A549 (cell line): ENCODE measurements at regions not wholly inside any gene's neighbourhood (a gene's known extent, or its start where the extent isn't known, plus 50 kb on each side); places are given as distances from the start of the nearest gene placed in this dataset.

Source experiments
- ATAC-seq, 2 experiments: fragments of 200-7000 bp in 1 of 2; fragments of >200 bp in 1 of 2; cut with Nextera tagmentation in 1 of 2; cut with Tn5 transposase in 1 of 2; 3 replicates each; pipeline versions ENCODE4 v1.8.0 to v1.9.1; 2018 to 2020; ENCODE audit warnings: mild to moderate bottlenecking in 1 of 2, moderate library complexity in 1 of 2
- CTCF ChIA-PET: fragments of 300-600 bp; sonication (Branson Sonifier 250); formaldehyde crosslinking; extraction: SDS; loops from one replicate; lab custom pipeline; 2021; ENCODE audit warnings: antibody characterized with exemption, inconsistent platforms; lab: Yijun Ruan, JAX
- POLR2A ChIA-PET: fragments of 350-600 bp; formaldehyde crosslinking; extraction: SDS; loops from one replicate; lab custom pipeline; 2021; ENCODE audit warnings: antibody characterized with exemption, inconsistent platforms; lab: Yijun Ruan, JAX
- DNase-seq, 2 experiments: peaks; one replicate each; pipeline versions ENCODE4 v3.0.0 to v3.0.0-alpha.2; 2011 to 2016; ENCODE audit warnings: low read depth in 1 of 2, low spot score in 1 of 2
- FAIRE-seq: peaks from 2 replicates; lab custom pipeline; 2011; peaks lifted over from hg19 to GRCh38; lab: Jason Lieb, UNC
- H3K27ac ChIP-seq, 2 experiments: fragments of >200 bp; sonication (Bioruptor Twin); formaldehyde crosslinking; 3 replicates each; pipeline ENCODE4 v1.5.1; 2016 to 2017
- H3K4me1 ChIP-seq: fragments of >200 bp; sonication (Bioruptor Twin); formaldehyde crosslinking; 3 replicates; pipeline ENCODE4 v1.6.1; 2016
- H3K4me2 ChIP-seq: fragments of >200 bp; sonication (Bioruptor Twin); formaldehyde crosslinking; 3 replicates; pipeline ENCODE4 v1.6.1; 2016
- H3K4me3 ChIP-seq: fragments of >200 bp; sonication (Bioruptor Twin); formaldehyde crosslinking; 3 replicates; pipeline ENCODE4 v1.5.1; 2016
- H3K9me3 ChIP-seq: fragments of >200 bp; sonication (Bioruptor Twin); formaldehyde crosslinking; 3 replicates; pipeline ENCODE4 v1.6.1; 2016
- CHD2 ChIP-seq: fragments of 150-350 bp; IDR thresholded peaks from 2 replicates; pipeline ENCODE4 v1.6.1; 2014; ENCODE audit warnings: low read length; ENCODE audit not compliant: partially characterized antibody
- EHMT2 ChIP-seq: fragments of 200-600 bp; sonication (generic); IDR thresholded peaks from 2 replicates; pipeline ENCODE4 v1.6.1; 2016; ENCODE audit warnings: antibody characterized with exemption, low read depth, mild to moderate bottlenecking, moderate library complexity
- ESRRA ChIP-seq: fragments of 150-350 bp; IDR thresholded peaks from 2 replicates; pipeline ENCODE4 v1.6.1; 2014; ENCODE audit warnings: mild to moderate bottlenecking, low read length, borderline replicate concordance
- GATA3 ChIP-seq: IDR thresholded peaks from 2 replicates; pipeline ENCODE4 v1.6.1; 2012; ENCODE audit warnings: borderline replicate concordance
- HOXA7 ChIP-seq: fragments of 250-450 bp; sonication (Bioruptor Pico); IDR thresholded peaks from 2 replicates; pipeline ENCODE4 v1.5.0; 2020; ENCODE audit warnings: mild to moderate bottlenecking, moderate library complexity
- KDM5A ChIP-seq: fragments of 200-600 bp; sonication (generic); IDR thresholded peaks from 2 replicates; pipeline ENCODE4 v1.6.1; 2016; ENCODE audit warnings: antibody characterized with exemption, mild to moderate bottlenecking
- NFE2L2 ChIP-seq: fragments of 150-350 bp; conservative IDR thresholded peaks from 2 replicates; pipeline ENCODE4 v1.6.1; 2014; ENCODE audit warnings: low read length
- NR3C1 ChIP-seq: fragments of >200 bp; sonication (Bioruptor Twin); formaldehyde crosslinking; IDR thresholded peaks from 3 replicates; pipeline ENCODE4 v1.6.1; 2017
- PHF8 ChIP-seq: fragments of 200-600 bp; sonication (generic); IDR thresholded peaks from 2 replicates; pipeline ENCODE4 v1.6.1; 2016; ENCODE audit warnings: low read depth, mild to moderate bottlenecking, antibody characterized with exemption, moderate library complexity, borderline replicate concordance
- POLR2AphosphoS2 ChIP-seq: conservative IDR thresholded peaks from 2 replicates; pipeline ENCODE4 v1.6.1; 2012; ENCODE audit warnings: low read length, improper control_type of control experiment, inconsistent platforms
- RFX5 ChIP-seq: fragments of 450-650 bp; IDR thresholded peaks from 2 replicates; pipeline ENCODE4 v1.7.1; 2014; ENCODE audit warnings: antibody characterized with exemption, mild to moderate bottlenecking, moderate library complexity
- SREBF2 ChIP-seq: fragments of 450-650 bp; IDR thresholded peaks from 2 replicates; pipeline ENCODE4 v1.6.1; 2014; ENCODE audit warnings: mild to moderate bottlenecking, moderate library complexity
- TFCP2L1 ChIP-seq: fragments of 250-450 bp; sonication (Bioruptor Pico); IDR thresholded peaks from 2 replicates; pipeline ENCODE4 v1.5.0; 2021; ENCODE audit warnings: mild to moderate bottlenecking
- ZC3H11A ChIP-seq: fragments of 450-650 bp; IDR thresholded peaks from 2 replicates; pipeline ENCODE4 v1.6.1; 2014; ENCODE audit warnings: antibody characterized with exemption, mild to moderate bottlenecking
- ZFP36 ChIP-seq: fragments of 450-650 bp; IDR thresholded peaks from 2 replicates; pipeline ENCODE4 v1.6.1; 2014; ENCODE audit warnings: borderline replicate concordance; ENCODE audit not compliant: partially characterized antibody
- ZNF302 ChIP-seq: fragments of 250-450 bp; sonication (Bioruptor Pico); IDR thresholded peaks from 2 replicates; pipeline ENCODE4 v1.9.0; 2021; ENCODE audit warnings: inconsistent platforms, mild to moderate bottlenecking, moderate library complexity
- ZSCAN20 ChIP-seq: fragments of 250-450 bp; sonication (Bioruptor Pico); IDR thresholded peaks from 2 replicates; pipeline ENCODE4 v1.8.0; 2022; ENCODE audit warnings: mild to moderate bottlenecking, moderate library complexity
- WGBS: methylation state at CpG from one replicate; pipeline ENCODE4 v1.1.6; 2017; ENCODE audit errors: missing lambda C conversion rate; 5-methylcytosine and 5-hydroxymethylcytosine counted together
- TF ChIP-seq, protein P1 (sequence below): IDR thresholded peaks from 2 replicates; pipeline ENCODE4 v1.6.1; 2012
- TF ChIP-seq, protein P2 (sequence below): fragments of 200-600 bp; sonication (generic); IDR thresholded peaks from 2 replicates; pipeline ENCODE4 v1.6.1; 2016; ENCODE audit warnings: antibody characterized with exemption, mild to moderate bottlenecking, moderate library complexity
- TF ChIP-seq, protein P3 (sequence below): fragments of >200 bp; sonication (Bioruptor Twin); formaldehyde crosslinking; IDR thresholded peaks from 2 replicates; pipeline ENCODE4 v1.6.1; 2016
- TF ChIP-seq, protein P4 (sequence below): IDR thresholded peaks from 2 replicates; pipeline ENCODE4 v1.6.1; 2012

DNA sequence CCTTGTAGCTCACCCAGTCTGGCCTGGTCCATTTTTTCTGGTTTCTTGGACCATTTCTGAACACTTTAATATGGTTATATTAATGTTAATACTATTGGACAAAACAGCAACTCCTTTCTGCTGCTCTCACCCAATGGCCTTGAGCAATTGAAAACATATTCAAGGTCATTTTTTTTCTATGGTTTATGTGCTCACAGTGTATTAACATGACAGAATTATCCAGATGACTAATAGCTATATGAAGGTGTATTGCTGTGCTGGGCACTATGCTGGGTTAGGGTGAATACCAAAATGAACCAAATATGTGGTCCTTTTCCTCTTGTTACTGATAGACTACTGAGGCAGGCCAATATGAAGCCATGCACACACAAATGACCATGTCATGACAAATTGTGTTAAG lies 591.6 kb upstream of the PLXNA2 start:
- CTCF ChIA-PET, result no interaction called here
- no peaks in the 10 kb centered on the region for H3K4me1 ChIP-seq
- no peaks in the 10 kb centered on the region for H3K9me3 ChIP-seq
- POLR2A ChIA-PET, result no interaction called here
- H3K27ac ChIP-seq, result no peak overlapping the region
- TF ChIP-seq EHMT2 (no peak), ESRRA (no peak), ZFP36 (no peak), NR3C1 (no peak), ZSCAN20 (CRISPR knock-in tag) (no peak), NFE2L2 (no peak), POLR2AphosphoS2 (no peak), ZC3H11A (no peak), RFX5 (no peak), TFCP2L1 (CRISPR knock-in tag) (no peak), ZNF302 (CRISPR knock-in tag) (no peak)
- TF ChIP-seq, protein P1, sequence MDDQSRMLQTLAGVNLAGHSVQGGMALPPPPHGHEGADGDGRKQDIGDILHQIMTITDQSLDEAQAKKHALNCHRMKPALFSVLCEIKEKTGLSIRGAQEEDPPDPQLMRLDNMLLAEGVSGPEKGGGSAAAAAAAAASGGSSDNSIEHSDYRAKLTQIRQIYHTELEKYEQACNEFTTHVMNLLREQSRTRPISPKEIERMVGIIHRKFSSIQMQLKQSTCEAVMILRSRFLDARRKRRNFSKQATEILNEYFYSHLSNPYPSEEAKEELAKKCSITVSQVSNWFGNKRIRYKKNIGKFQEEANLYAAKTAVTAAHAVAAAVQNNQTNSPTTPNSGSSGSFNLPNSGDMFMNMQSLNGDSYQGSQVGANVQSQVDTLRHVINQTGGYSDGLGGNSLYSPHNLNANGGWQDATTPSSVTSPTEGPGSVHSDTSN, result no peak
- TF ChIP-seq, protein P2, sequence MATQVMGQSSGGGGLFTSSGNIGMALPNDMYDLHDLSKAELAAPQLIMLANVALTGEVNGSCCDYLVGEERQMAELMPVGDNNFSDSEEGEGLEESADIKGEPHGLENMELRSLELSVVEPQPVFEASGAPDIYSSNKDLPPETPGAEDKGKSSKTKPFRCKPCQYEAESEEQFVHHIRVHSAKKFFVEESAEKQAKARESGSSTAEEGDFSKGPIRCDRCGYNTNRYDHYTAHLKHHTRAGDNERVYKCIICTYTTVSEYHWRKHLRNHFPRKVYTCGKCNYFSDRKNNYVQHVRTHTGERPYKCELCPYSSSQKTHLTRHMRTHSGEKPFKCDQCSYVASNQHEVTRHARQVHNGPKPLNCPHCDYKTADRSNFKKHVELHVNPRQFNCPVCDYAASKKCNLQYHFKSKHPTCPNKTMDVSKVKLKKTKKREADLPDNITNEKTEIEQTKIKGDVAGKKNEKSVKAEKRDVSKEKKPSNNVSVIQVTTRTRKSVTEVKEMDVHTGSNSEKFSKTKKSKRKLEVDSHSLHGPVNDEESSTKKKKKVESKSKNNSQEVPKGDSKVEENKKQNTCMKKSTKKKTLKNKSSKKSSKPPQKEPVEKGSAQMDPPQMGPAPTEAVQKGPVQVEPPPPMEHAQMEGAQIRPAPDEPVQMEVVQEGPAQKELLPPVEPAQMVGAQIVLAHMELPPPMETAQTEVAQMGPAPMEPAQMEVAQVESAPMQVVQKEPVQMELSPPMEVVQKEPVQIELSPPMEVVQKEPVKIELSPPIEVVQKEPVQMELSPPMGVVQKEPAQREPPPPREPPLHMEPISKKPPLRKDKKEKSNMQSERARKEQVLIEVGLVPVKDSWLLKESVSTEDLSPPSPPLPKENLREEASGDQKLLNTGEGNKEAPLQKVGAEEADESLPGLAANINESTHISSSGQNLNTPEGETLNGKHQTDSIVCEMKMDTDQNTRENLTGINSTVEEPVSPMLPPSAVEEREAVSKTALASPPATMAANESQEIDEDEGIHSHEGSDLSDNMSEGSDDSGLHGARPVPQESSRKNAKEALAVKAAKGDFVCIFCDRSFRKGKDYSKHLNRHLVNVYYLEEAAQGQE, result no peak
- TF ChIP-seq, all 56 proteins: peak for 0
- H3K4me3 ChIP-seq, result no peak overlapping the region
- FAIRE-seq, result no peak
- ATAC-seq, result no peak
- H3K4me2 ChIP-seq, result no peak overlapping the region
- no peak for DNase-seq

DNA sequence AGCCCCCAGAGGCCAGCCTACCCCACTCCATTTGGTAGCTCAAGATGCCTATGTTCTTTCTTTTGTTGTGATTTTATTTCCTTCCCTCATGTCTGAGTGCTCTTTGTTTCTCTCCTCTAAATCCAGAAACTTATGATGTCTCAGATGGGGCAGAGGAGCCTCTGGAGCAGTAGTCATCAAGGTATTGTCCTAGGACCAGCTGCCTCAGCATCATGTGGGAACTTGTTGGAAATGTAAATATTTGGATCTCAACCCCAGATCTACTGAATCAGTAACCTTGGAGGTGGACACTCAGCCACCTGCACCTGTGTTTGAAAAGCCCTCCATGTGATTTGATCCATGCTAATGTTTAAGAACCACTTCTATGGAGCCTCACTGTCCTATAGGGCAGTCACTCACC lies 593.1 kb upstream of the PLXNA2 start:
- Histone ChIP-seq H3K9me3 (no peaks in the 10 kb centered on the region), H3K27ac (no peak overlapping the region), H3K4me3 (no peak overlapping the region), H3K4me1 (no peaks in the 10 kb centered on the region), H3K4me2 (no peak overlapping the region)
- DNase-seq, result no peak
- no peak for FAIRE-seq
- POLR2A ChIA-PET, result no interaction called here
- CTCF ChIA-PET, result no interaction called here
- ATAC-seq, result no peak
- TF ChIP-seq, protein P1, result no peak
- TF ChIP-seq ZC3H11A, result no peak

DNA sequence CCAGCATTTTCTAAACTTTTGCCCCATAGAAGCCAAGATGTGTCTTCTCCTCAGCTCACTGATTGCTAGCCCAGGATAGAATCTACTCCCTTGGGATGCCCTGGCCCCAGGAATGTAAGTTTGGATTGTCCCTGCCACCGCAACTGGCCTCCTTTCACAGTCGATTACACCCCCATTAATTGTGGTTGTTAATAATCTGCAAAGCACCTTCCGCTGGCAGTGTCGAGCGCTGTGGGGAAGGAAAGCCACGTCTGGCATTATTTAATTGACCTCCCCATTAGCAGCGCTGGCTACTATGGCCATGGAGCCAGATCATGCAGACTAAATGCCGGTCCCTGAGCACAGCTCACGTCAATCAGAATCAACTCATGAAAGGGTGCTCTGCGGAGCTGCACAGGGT lies 597.3 kb upstream of the PLXNA2 start:
- 0 out of 3 replicates have a peak, but pooled peaks cover under 1% of the 10 kb centered on the region for H3K9me3 ChIP-seq

More for the DNA sequence above, 597.3 kb upstream of the PLXNA2 start:
- no peak for FAIRE-seq
- ATAC-seq, result no peak
- ChIA-PET POLR2A (no interaction called here), CTCF (interaction anchor here (1.4 kb wide), 1 partner anchor 36 kb away, joined by 3 read pairs; no protein-coding TSS in a partner anchor)
- 20% methylated on average over 10 of the region's 10 CpGs for WGBS
- Histone ChIP-seq H3K4me1 (no peaks in the 10 kb centered on the region), H3K4me3 (no peak overlapping the region), H3K27ac (no peak overlapping the region), H3K4me2 (no peak overlapping the region)
- TF ChIP-seq, protein P3, sequence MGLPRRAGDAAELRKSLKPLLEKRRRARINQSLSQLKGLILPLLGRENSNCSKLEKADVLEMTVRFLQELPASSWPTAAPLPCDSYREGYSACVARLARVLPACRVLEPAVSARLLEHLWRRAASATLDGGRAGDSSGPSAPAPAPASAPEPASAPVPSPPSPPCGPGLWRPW, result no peak
- TF ChIP-seq KDM5A, result no peak
- TF ChIP-seq PHF8, result no peak
- TF ChIP-seq, protein P2, result no peak
- TF ChIP-seq, protein P4, sequence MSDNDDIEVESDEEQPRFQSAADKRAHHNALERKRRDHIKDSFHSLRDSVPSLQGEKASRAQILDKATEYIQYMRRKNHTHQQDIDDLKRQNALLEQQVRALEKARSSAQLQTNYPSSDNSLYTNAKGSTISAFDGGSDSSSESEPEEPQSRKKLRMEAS, result no peak
- TF ChIP-seq ZFP36, result no peak
- no peak for TF ChIP-seq SREBF2
- TF ChIP-seq HOXA7, result no peak
- no peak for TF ChIP-seq CHD2
- no peak for TF ChIP-seq GATA3
- no peak for DNase-seq
